ENCODE measurements at regions not wholly inside any gene's neighbourhood (a gene's known extent, or its start where the extent isn't known, plus 50 kb on each side); places are given as distances from the start of the nearest gene placed in this dataset.

GRCh38 chr5:125538469-125538868, 792.0 kb upstream of the ZNF608 start:
- CTCF ChIA-PET, result no interaction called here
- Mint-ChIP-seq H3K27ac (ENCODE audit: unreplicated experiment) (no peak overlapping the region), H3K4me1 (ENCODE audit: low read depth, unreplicated experiment) (no peaks in the 10 kb centered on the region), H3K36me3 (ENCODE audit: insufficient read depth, unreplicated experiment) (no peaks in the 10 kb centered on the region), H3K4me3 (ENCODE audit: unreplicated experiment) (no peak overlapping the region), H3K27me3 (ENCODE audit: insufficient read depth, unreplicated experiment) (no peaks in the 10 kb centered on the region), H3K9me3 (ENCODE audit: unreplicated experiment) (peaks cover 36% of the 10 kb centered on the region)
- Histone ChIP-seq H3K36me3 (ENCODE audit: control insufficient read depth, insufficient read depth, low read length) (no peaks in the 10 kb centered on the region), H3K4me3 (ENCODE audit: low read depth, low read length) (no peak overlapping the region), H3K4me1 (no peaks in the 10 kb centered on the region), H3K9me3 (peaks cover 13% of the 10 kb centered on the region), H3K27me3 (replicated peaks; ENCODE audit: control insufficient read depth, insufficient read depth, low read length) (no peaks in the 10 kb centered on the region)
- intact Hi-C loops (cut with micrococcal nuclease; ENCODE audit: unreplicated experiment), result no loop called here
- TF ChIP-seq, protein P1, sequence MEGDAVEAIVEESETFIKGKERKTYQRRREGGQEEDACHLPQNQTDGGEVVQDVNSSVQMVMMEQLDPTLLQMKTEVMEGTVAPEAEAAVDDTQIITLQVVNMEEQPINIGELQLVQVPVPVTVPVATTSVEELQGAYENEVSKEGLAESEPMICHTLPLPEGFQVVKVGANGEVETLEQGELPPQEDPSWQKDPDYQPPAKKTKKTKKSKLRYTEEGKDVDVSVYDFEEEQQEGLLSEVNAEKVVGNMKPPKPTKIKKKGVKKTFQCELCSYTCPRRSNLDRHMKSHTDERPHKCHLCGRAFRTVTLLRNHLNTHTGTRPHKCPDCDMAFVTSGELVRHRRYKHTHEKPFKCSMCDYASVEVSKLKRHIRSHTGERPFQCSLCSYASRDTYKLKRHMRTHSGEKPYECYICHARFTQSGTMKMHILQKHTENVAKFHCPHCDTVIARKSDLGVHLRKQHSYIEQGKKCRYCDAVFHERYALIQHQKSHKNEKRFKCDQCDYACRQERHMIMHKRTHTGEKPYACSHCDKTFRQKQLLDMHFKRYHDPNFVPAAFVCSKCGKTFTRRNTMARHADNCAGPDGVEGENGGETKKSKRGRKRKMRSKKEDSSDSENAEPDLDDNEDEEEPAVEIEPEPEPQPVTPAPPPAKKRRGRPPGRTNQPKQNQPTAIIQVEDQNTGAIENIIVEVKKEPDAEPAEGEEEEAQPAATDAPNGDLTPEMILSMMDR (IDR thresholded peaks at IDR 0.05; ENCODE audit: insufficient read depth in 1 of 2, low read depth in 1 of 2, low read length in 1 of 2, severe bottlenecking in 1 of 2, unreplicated experiment in 1 of 2), result no peak
- BruUV-seq (replicated peaks), result no TSS peak
- DNase-seq, result no peak
- POLR2A ChIA-PET, result no interaction called here

- Mint-ChIP-seq H3K27me3 (ENCODE audit: insufficient read depth, unreplicated experiment) (no peaks in the 10 kb centered on the region), H3K36me3 (ENCODE audit: insufficient read depth, unreplicated experiment) (no peaks in the 10 kb centered on the region), H3K27ac (ENCODE audit: unreplicated experiment) (no peak overlapping the region), H3K9me3 (ENCODE audit: unreplicated experiment) (peaks cover 31% of the 10 kb centered on the region), H3K4me1 (ENCODE audit: low read depth, unreplicated experiment) (no peaks in the 10 kb centered on the region), H3K4me3 (ENCODE audit: unreplicated experiment) (no peak overlapping the region)
- Histone ChIP-seq H3K36me3 (ENCODE audit: control insufficient read depth, insufficient read depth, low read length) (no peaks in the 10 kb centered on the region), H3K4me1 (no peaks in the 10 kb centered on the region), H3K9me3 (peaks cover 13% of the 10 kb centered on the region), H3K4me3 (ENCODE audit: low read depth, low read length) (no peak overlapping the region), H3K27me3 (replicated peaks; ENCODE audit: control insufficient read depth, insufficient read depth, low read length) (no peaks in the 10 kb centered on the region)
- TF ChIP-seq, protein P1 (IDR thresholded peaks at IDR 0.05; ENCODE audit: insufficient read depth in 1 of 2, low read depth in 1 of 2, low read length in 1 of 2, severe bottlenecking in 1 of 2, unreplicated experiment in 1 of 2), result no peak
- intact Hi-C loops (cut with micrococcal nuclease; ENCODE audit: unreplicated experiment), result no loop called here
- no peak for DNase-seq
- ChIA-PET POLR2A (no interaction called here), CTCF (no interaction called here)
- no TSS peak for BruUV-seq (replicated peaks)
These were observed 794.6 kb upstream of the ZNF608 start for GRCh38 chr5:125541085-125541484.

DNA sequence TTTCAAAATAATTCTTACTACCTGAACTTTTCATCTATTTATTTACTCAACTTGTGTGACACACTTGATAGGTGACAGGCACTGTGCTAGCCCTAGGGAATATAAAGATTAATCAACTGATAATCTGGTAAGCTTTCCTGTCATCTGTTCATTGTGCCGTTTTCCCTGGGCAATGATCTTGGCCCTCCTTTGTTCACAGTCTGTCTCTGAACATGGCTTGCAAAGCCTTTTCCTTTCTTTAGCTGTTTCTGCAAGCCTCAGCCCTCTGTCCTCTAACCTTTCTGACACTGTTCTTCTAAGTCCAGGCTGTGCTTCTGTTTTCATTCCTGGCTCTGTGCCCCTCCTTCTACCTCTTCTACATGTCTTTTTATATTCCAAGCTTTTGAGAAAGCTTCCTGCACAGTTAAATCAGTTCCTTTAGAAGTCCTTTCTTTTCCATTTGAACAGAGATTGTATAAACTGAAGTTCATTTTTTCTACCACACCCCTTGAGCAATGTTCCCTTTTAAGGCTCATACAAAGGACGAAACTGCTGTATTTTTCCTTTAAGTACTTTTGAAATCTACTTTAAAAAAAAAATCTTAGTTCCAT, 803.0 kb upstream of the ZNF608 start:
- peaks cover 10% of the 10 kb centered on the region for H3K4me1 Mint-ChIP-seq (ENCODE audit: low read depth, unreplicated experiment)
- H3K9me3 ChIP-seq, result no peaks in the 10 kb centered on the region
- H3K9me3 Mint-ChIP-seq (ENCODE audit: unreplicated experiment), result peaks cover 1% of the 10 kb centered on the region
- no peaks in the 10 kb centered on the region for H3K4me1 ChIP-seq
- CTCF ChIA-PET, result no interaction called here
- H3K27me3 ChIP-seq (replicated peaks; ENCODE audit: control insufficient read depth, insufficient read depth, low read length), result no peaks in the 10 kb centered on the region
- no TSS peak for BruUV-seq (replicated peaks)
- intact Hi-C loops (cut with micrococcal nuclease; ENCODE audit: unreplicated experiment), result no loop called here
- H3K27me3 Mint-ChIP-seq (ENCODE audit: insufficient read depth, unreplicated experiment), result no peaks in the 10 kb centered on the region
- no peaks in the 10 kb centered on the region for H3K36me3 ChIP-seq (ENCODE audit: control insufficient read depth, insufficient read depth, low read length)
- no peak for DNase-seq
- H3K4me3 ChIP-seq (ENCODE audit: low read depth, low read length), result no peak overlapping the region
- H3K4me3 Mint-ChIP-seq (ENCODE audit: unreplicated experiment), result no peak overlapping the region
- no peaks in the 10 kb centered on the region for H3K36me3 Mint-ChIP-seq (ENCODE audit: insufficient read depth, unreplicated experiment)
- TF ChIP-seq, protein P1 (IDR thresholded peaks at IDR 0.05; ENCODE audit: insufficient read depth in 1 of 2, low read depth in 1 of 2, low read length in 1 of 2, severe bottlenecking in 1 of 2, unreplicated experiment in 1 of 2), result no peak
- POLR2A ChIA-PET, result no interaction called here
- H3K27ac Mint-ChIP-seq (ENCODE audit: unreplicated experiment), result peak overlapping the region; percentile 3
